ENCODE measurements at regions not wholly inside any gene's neighbourhood (a gene's known extent, or its start where the extent isn't known, plus 50 kb on each side); places are given as distances from the start of the nearest gene placed in this dataset.

GRCh38 chr17:13316657-13317056, 285.1 kb downstream of the HS3ST3A1 start:
- no peak for ATAC-seq
- POLR2A ChIA-PET: no interaction called here
- no peak overlapping the region for H3K4me3 Mint-ChIP-seq
- no peaks in the 10 kb centered on the region for H3K27me3 Mint-ChIP-seq (ENCODE audit: low read depth)
- no peaks in the 10 kb centered on the region for H3K4me1 Mint-ChIP-seq (ENCODE audit: low read depth)
- CTCF ChIA-PET: no interaction called here
- H3K36me3 Mint-ChIP-seq (ENCODE audit: low read depth): no peaks in the 10 kb centered on the region
- no peak for DNase-seq
- H3K27ac Mint-ChIP-seq: no peak overlapping the region
- no peaks in the 10 kb centered on the region for H3K9me3 Mint-ChIP-seq (ENCODE audit: insufficient read depth)

- POLR2A ChIA-PET: no interaction called here
- no peaks in the 10 kb centered on the region for H3K36me3 Mint-ChIP-seq (ENCODE audit: low read depth)
- ATAC-seq (no peak), DNase-seq (no peak)
- H3K27me3 Mint-ChIP-seq (ENCODE audit: low read depth): no peaks in the 10 kb centered on the region
- H3K4me3 Mint-ChIP-seq: no peak overlapping the region
- peaks cover 9% of the 10 kb centered on the region for H3K9me3 Mint-ChIP-seq (ENCODE audit: insufficient read depth)
- CTCF ChIA-PET: no interaction called here
- no peaks in the 10 kb centered on the region for H3K4me1 Mint-ChIP-seq (ENCODE audit: low read depth)
- H3K27ac Mint-ChIP-seq: no peak overlapping the region
These were observed 290.4 kb downstream of the HS3ST3A1 start for GRCh38 chr17:13311306-13311705.

- DNase-seq (no peak), ATAC-seq (no peak)
- Mint-ChIP-seq H3K4me1 (ENCODE audit: low read depth) (no peaks in the 10 kb centered on the region), H3K27me3 (ENCODE audit: low read depth) (no peaks in the 10 kb centered on the region), H3K27ac (no peak overlapping the region), H3K36me3 (ENCODE audit: low read depth) (no peaks in the 10 kb centered on the region), H3K4me3 (no peak overlapping the region), H3K9me3 (ENCODE audit: insufficient read depth) (peaks cover 9% of the 10 kb centered on the region)
- ChIA-PET CTCF (no interaction called here), POLR2A (no interaction called here)
These were observed 290.9 kb downstream of the HS3ST3A1 start for GRCh38 chr17:13310858-13311257.

- no peaks in the 10 kb centered on the region for H3K36me3 Mint-ChIP-seq (ENCODE audit: low read depth)
- ChIA-PET CTCF (no interaction called here), POLR2A (no interaction called here)
- H3K27me3 Mint-ChIP-seq (ENCODE audit: low read depth): no peaks in the 10 kb centered on the region
- no peak overlapping the region for H3K27ac Mint-ChIP-seq
- H3K4me3 Mint-ChIP-seq: no peak overlapping the region
- peaks cover 9% of the 10 kb centered on the region for H3K9me3 Mint-ChIP-seq (ENCODE audit: insufficient read depth)
- H3K4me1 Mint-ChIP-seq (ENCODE audit: low read depth): no peaks in the 10 kb centered on the region
- ATAC-seq (no peak), DNase-seq (peak; percentile 28)
These were observed 288.6 kb upstream of the ELAC2 start for GRCh38 chr17:13306310-13306962.

GRCh38 chr17:13302983-13303382, 285.2 kb upstream of the ELAC2 start:
- H3K27ac Mint-ChIP-seq: no peak overlapping the region
- no peak for ATAC-seq
- no peaks in the 10 kb centered on the region for H3K36me3 Mint-ChIP-seq (ENCODE audit: low read depth)
- CTCF ChIA-PET: no interaction called here
- no peak for DNase-seq
- H3K27me3 Mint-ChIP-seq (ENCODE audit: low read depth): no peaks in the 10 kb centered on the region
- H3K4me1 Mint-ChIP-seq (ENCODE audit: low read depth): no peaks in the 10 kb centered on the region
- no peak overlapping the region for H3K4me3 Mint-ChIP-seq
- peaks cover 10% of the 10 kb centered on the region for H3K9me3 Mint-ChIP-seq (ENCODE audit: insufficient read depth)
- POLR2A ChIA-PET: no interaction called here

GRCh38 chr17:13302419-13302818, 284.6 kb upstream of the ELAC2 start:
- ATAC-seq: no peak
- DNase-seq: no peak
- no peaks in the 10 kb centered on the region for H3K27me3 Mint-ChIP-seq (ENCODE audit: low read depth)
- no peak overlapping the region for H3K4me3 Mint-ChIP-seq
- H3K4me1 Mint-ChIP-seq (ENCODE audit: low read depth): no peaks in the 10 kb centered on the region
- peaks cover 5% of the 10 kb centered on the region for H3K9me3 Mint-ChIP-seq (ENCODE audit: insufficient read depth)
- POLR2A ChIA-PET: no interaction called here
- CTCF ChIA-PET: no interaction called here
- H3K36me3 Mint-ChIP-seq (ENCODE audit: low read depth): no peaks in the 10 kb centered on the region
- no peak overlapping the region for H3K27ac Mint-ChIP-seq

- Mint-ChIP-seq H3K9me3 (ENCODE audit: insufficient read depth) (peaks cover 4% of the 10 kb centered on the region), H3K4me1 (ENCODE audit: low read depth) (no peaks in the 10 kb centered on the region), H3K27ac (no peak overlapping the region), H3K27me3 (ENCODE audit: low read depth) (no peaks in the 10 kb centered on the region), H3K36me3 (ENCODE audit: low read depth) (no peaks in the 10 kb centered on the region), H3K4me3 (no peak overlapping the region)
- ChIA-PET CTCF (no interaction called here), POLR2A (no interaction called here)
- ATAC-seq (no peak), DNase-seq (no peak)
These were observed 279.4 kb upstream of the ELAC2 start for GRCh38 chr17:13297183-13297582.

GRCh38 chr17:13293421-13293820, 275.6 kb upstream of the ELAC2 start:
- Mint-ChIP-seq H3K4me3 (no peak overlapping the region), H3K4me1 (ENCODE audit: low read depth) (no peaks in the 10 kb centered on the region), H3K27me3 (ENCODE audit: low read depth) (no peaks in the 10 kb centered on the region), H3K9me3 (ENCODE audit: insufficient read depth) (no peaks in the 10 kb centered on the region), H3K27ac (no peak overlapping the region), H3K36me3 (ENCODE audit: low read depth) (no peaks in the 10 kb centered on the region)
- ChIA-PET CTCF (no interaction called here), POLR2A (no interaction called here)
- DNase-seq (no peak), ATAC-seq (no peak)

- no peaks in the 10 kb centered on the region for H3K9me3 Mint-ChIP-seq (ENCODE audit: insufficient read depth)
- no peak overlapping the region for H3K27ac Mint-ChIP-seq
- no peaks in the 10 kb centered on the region for H3K36me3 Mint-ChIP-seq (ENCODE audit: low read depth)
- H3K27me3 Mint-ChIP-seq (ENCODE audit: low read depth): no peaks in the 10 kb centered on the region
- CTCF ChIA-PET: no interaction called here
- POLR2A ChIA-PET: no interaction called here
- H3K4me3 Mint-ChIP-seq: no peak overlapping the region
- no peak for ATAC-seq
- DNase-seq: no peak
- no peaks in the 10 kb centered on the region for H3K4me1 Mint-ChIP-seq (ENCODE audit: low read depth)
These were observed 274.5 kb upstream of the ELAC2 start for GRCh38 chr17:13292291-13292690.

GRCh38 chr17:13288248-13288647, 270.4 kb upstream of the ELAC2 start:
- H3K27ac Mint-ChIP-seq: no peak overlapping the region
- no peaks in the 10 kb centered on the region for H3K4me1 Mint-ChIP-seq (ENCODE audit: low read depth)
- H3K4me3 Mint-ChIP-seq: no peak overlapping the region
- DNase-seq (no peak), ATAC-seq (no peak)
- H3K36me3 Mint-ChIP-seq (ENCODE audit: low read depth): no peaks in the 10 kb centered on the region
- POLR2A ChIA-PET: no interaction called here
- no peaks in the 10 kb centered on the region for H3K9me3 Mint-ChIP-seq (ENCODE audit: insufficient read depth)
- no peaks in the 10 kb centered on the region for H3K27me3 Mint-ChIP-seq (ENCODE audit: low read depth)
- CTCF ChIA-PET: no interaction called here

- H3K36me3 Mint-ChIP-seq (ENCODE audit: low read depth): no peaks in the 10 kb centered on the region
- CTCF ChIA-PET: no interaction called here
- no peak overlapping the region for H3K4me3 Mint-ChIP-seq
These were observed 269.4 kb upstream of the ELAC2 start for GRCh38 chr17:13287226-13287625.

GRCh38 chr17:13283606-13284005, 265.8 kb upstream of the ELAC2 start:
- Mint-ChIP-seq H3K9me3 (ENCODE audit: insufficient read depth) (no peaks in the 10 kb centered on the region), H3K4me1 (ENCODE audit: low read depth) (no peaks in the 10 kb centered on the region), H3K4me3 (no peak overlapping the region), H3K36me3 (ENCODE audit: low read depth) (no peaks in the 10 kb centered on the region), H3K27ac (no peak overlapping the region), H3K27me3 (ENCODE audit: low read depth) (no peaks in the 10 kb centered on the region)
- ChIA-PET POLR2A (no interaction called here), CTCF (no interaction called here)
- ATAC-seq (no peak), DNase-seq (no peak)

More at GRCh38 chr17:13287226-13287625, 269.4 kb upstream of the ELAC2 start:
- ATAC-seq (no peak), DNase-seq (no peak)
- Mint-ChIP-seq H3K27ac (no peak overlapping the region), H3K27me3 (ENCODE audit: low read depth) (no peaks in the 10 kb centered on the region), H3K4me1 (ENCODE audit: low read depth) (no peaks in the 10 kb centered on the region), H3K9me3 (ENCODE audit: insufficient read depth) (no peaks in the 10 kb centered on the region)
- POLR2A ChIA-PET: no interaction called here

- CTCF ChIA-PET: no interaction called here
- H3K4me3 Mint-ChIP-seq: no peak overlapping the region
- H3K36me3 Mint-ChIP-seq (ENCODE audit: low read depth): no peaks in the 10 kb centered on the region
These were observed 263.8 kb upstream of the ELAC2 start for GRCh38 chr17:13281626-13282025.

More at GRCh38 chr17:13281626-13282025, 263.8 kb upstream of the ELAC2 start:
- Mint-ChIP-seq H3K27me3 (ENCODE audit: low read depth) (no peaks in the 10 kb centered on the region), H3K27ac (no peak overlapping the region), H3K4me1 (ENCODE audit: low read depth) (no peaks in the 10 kb centered on the region), H3K9me3 (ENCODE audit: insufficient read depth) (no peaks in the 10 kb centered on the region)
- DNase-seq (no peak), ATAC-seq (no peak)
- POLR2A ChIA-PET: no interaction called here
